H9 (cell line): ENCODE measurements at regions not wholly inside any gene's neighbourhood (a gene's known extent, or its start where the extent isn't known, plus 50 kb on each side); places are given as distances from the start of the nearest gene placed in this dataset.
A peak's percentile ranks its signal among the peaks of the same experiment; 100 is the strongest.

Experiments used
- DNase-seq: peaks from one replicate; pipeline ENCODE4 v3.0.0-alpha.2; 2017
- H2AFZ ChIP-seq: one replicate; pipeline ENCODE4 v1.6.1; 2013; ENCODE audit warnings: mild to moderate bottlenecking, low read length, control low read depth, moderate library complexity
- H2AK5ac ChIP-seq: 2 replicates; pipeline ENCODE4 v1.6.1; 2013; ENCODE audit warnings: low read length, control low read depth, mixed read lengths; ENCODE audit not compliant: insufficient read length
- H2BK120ac ChIP-seq: one replicate; pipeline ENCODE4 v1.6.1; 2013; ENCODE audit warnings: low read depth, mild to moderate bottlenecking, low read length, control low read depth, inconsistent platforms; ENCODE audit not compliant: poor library complexity, severe bottlenecking
- H2BK12ac ChIP-seq: 2 replicates; pipeline ENCODE4 v1.6.1; 2013; ENCODE audit warnings: low read length, control low read depth, mixed read lengths, low read depth; ENCODE audit not compliant: insufficient read length
- H2BK15ac ChIP-seq: 2 replicates; pipeline ENCODE4 v1.6.1; 2013; ENCODE audit warnings: low read depth, low read length, control low read depth
- H2BK20ac ChIP-seq: one replicate; pipeline ENCODE4 v1.6.1; 2013; ENCODE audit warnings: low read depth, mild to moderate bottlenecking, low read length, control low read depth, inconsistent platforms; ENCODE audit not compliant: poor library complexity, severe bottlenecking
- H2BK5ac ChIP-seq: 2 replicates; pipeline ENCODE4 v1.6.1; 2013; ENCODE audit warnings: low read length, control low read depth, mixed read lengths; ENCODE audit not compliant: insufficient read length
- H3K14ac ChIP-seq: 2 replicates; pipeline ENCODE4 v1.6.1; 2013; ENCODE audit warnings: low read length, control low read depth; ENCODE audit not compliant: insufficient read depth
- H3K18ac ChIP-seq: 2 replicates; pipeline ENCODE4 v1.6.1; 2013; ENCODE audit warnings: low read depth, mild to moderate bottlenecking, mixed read lengths, low read length, control low read depth; ENCODE audit not compliant: insufficient read length
- H3K23ac ChIP-seq: 2 replicates; pipeline ENCODE4 v1.6.1; 2013; ENCODE audit warnings: low read length, control low read depth, mixed read lengths, low read depth; ENCODE audit not compliant: insufficient read length
- H3K23me2 ChIP-seq: 2 replicates; pipeline ENCODE4 v1.6.1; 2013; ENCODE audit warnings: low read depth, mild to moderate bottlenecking, mixed read lengths, low read length, control low read depth; ENCODE audit not compliant: insufficient read length, poor library complexity, severe bottlenecking
- H3K27ac ChIP-seq: 2 replicates; pipeline ENCODE4 v1.5.1; 2013; ENCODE audit warnings: low read length, control low read depth, mixed read lengths, low read depth; ENCODE audit not compliant: insufficient read length
- H3K27me3 ChIP-seq: 2 replicates; pipeline ENCODE4 v1.6.1; 2013; ENCODE audit warnings: low read length, control low read depth, inconsistent platforms; ENCODE audit not compliant: insufficient read depth
- H3K4ac ChIP-seq: 2 replicates; pipeline ENCODE4 v1.6.1; 2013; ENCODE audit warnings: low read depth, mild to moderate bottlenecking, control low read depth, inconsistent platforms, low read length, moderate library complexity
- H3K4me1 ChIP-seq: 2 replicates; pipeline ENCODE4 v1.6.1; 2013; ENCODE audit warnings: low read length, control low read depth, inconsistent platforms; ENCODE audit not compliant: insufficient read depth
- H3K4me2 ChIP-seq: 2 replicates; pipeline ENCODE4 v1.6.1; 2013; ENCODE audit warnings: low read length, control low read depth, mixed read lengths; ENCODE audit not compliant: insufficient read length, insufficient read depth
- H3K56ac ChIP-seq: 2 replicates; pipeline ENCODE4 v1.6.1; 2013; ENCODE audit warnings: low read depth, mild to moderate bottlenecking, mixed read lengths, low read length, control low read depth; ENCODE audit not compliant: insufficient read length
- H3K79me1 ChIP-seq: 2 replicates; pipeline ENCODE4 v1.6.1; 2013; ENCODE audit warnings: low read depth, mild to moderate bottlenecking, moderate library complexity, low read length, control low read depth, inconsistent platforms; ENCODE audit not compliant: insufficient read depth, poor library complexity, severe bottlenecking
- H3K79me2 ChIP-seq: 2 replicates; pipeline ENCODE4 v1.6.1; 2013; ENCODE audit warnings: low read length, control low read depth, inconsistent platforms; ENCODE audit not compliant: insufficient read depth
- H3K9ac ChIP-seq: 2 replicates; pipeline ENCODE4 v1.6.1; 2013; ENCODE audit warnings: low read length, control low read depth, mixed read lengths; ENCODE audit not compliant: insufficient read length; ENCODE audit errors: extremely low read depth
- H3K9me3 ChIP-seq: one replicate; pipeline ENCODE4 v1.6.1; 2013; ENCODE audit warnings: low read depth, low read length, inconsistent platforms; ENCODE audit not compliant: control insufficient read depth
- H3T11ph ChIP-seq: one replicate; pipeline ENCODE4 v1.6.1; 2013; ENCODE audit warnings: mild to moderate bottlenecking, low read length, control low read depth, inconsistent platforms
- H4K20me1 ChIP-seq: one replicate; pipeline ENCODE4 v1.6.1; 2013; ENCODE audit not compliant: control insufficient read depth, insufficient read length, insufficient read depth
- H4K5ac ChIP-seq: 2 replicates; pipeline ENCODE4 v1.6.1; 2013; ENCODE audit warnings: low read depth, mild to moderate bottlenecking, mixed read lengths, low read length, control low read depth; ENCODE audit not compliant: insufficient read length
- H4K8ac ChIP-seq: replicated peaks from 2 replicates; pipeline ENCODE4 v1.6.1; 2013; ENCODE audit warnings: low read length, control low read depth, mixed read lengths, low read depth; ENCODE audit not compliant: insufficient read length
- H4K91ac ChIP-seq: 2 replicates; pipeline ENCODE4 v1.6.1; 2013; ENCODE audit warnings: low read depth, mild to moderate bottlenecking, moderate library complexity, mixed read lengths, low read length, control low read depth; ENCODE audit not compliant: insufficient read length
- H3K27ac Mint-ChIP-seq, 3 experiments: 2 replicates in 2 of 3; 3 replicates in 1 of 3; pipeline ENCODE4 v1.8.0; 2020 to 2021; ENCODE audit warnings: mixed read lengths in 3 of 3, mild to moderate bottlenecking in 1 of 3, moderate library complexity in 1 of 3
- H3K27me3 Mint-ChIP-seq: 2 replicates; pipeline ENCODE4 v1.8.0; 2021; ENCODE audit warnings: low read depth, mild to moderate bottlenecking, moderate library complexity, mixed read lengths
- H3K36me3 Mint-ChIP-seq, 3 experiments: 2 replicates in 2 of 3; 3 replicates in 1 of 3; pipeline ENCODE4 v1.8.0; 2020 to 2021; ENCODE audit warnings: low read depth in 3 of 3, mixed read lengths in 3 of 3; ENCODE audit not compliant: insufficient read depth in 1 of 3
- H3K4me1 Mint-ChIP-seq, 2 experiments: 2 replicates each; pipeline ENCODE4 v1.8.0; 2020; ENCODE audit warnings: mixed read lengths in 2 of 2
- H3K4me3 Mint-ChIP-seq, 2 experiments: 2 replicates in 1 of 2; 3 replicates in 1 of 2; pipeline ENCODE4 v1.8.0; 2020 to 2021; ENCODE audit warnings: mild to moderate bottlenecking in 2 of 2, mixed read lengths in 2 of 2, moderate library complexity in 1 of 2
- H3K9me3 Mint-ChIP-seq, 2 experiments: 2 replicates in 1 of 2; 3 replicates in 1 of 2; pipeline ENCODE4 v1.8.0; 2020; ENCODE audit warnings: mild to moderate bottlenecking in 2 of 2, mixed read lengths in 2 of 2, moderate library complexity in 1 of 2
- CTCF ChIP-seq: fragments of 200-600 bp; sonication (generic); conservative IDR thresholded peaks from 3 replicates; pipeline ENCODE4 v1.8.0; 2021; ENCODE audit warnings: antibody characterized with exemption, mild to moderate bottlenecking
- WGBS: extraction: QIAGEN DNeasy Blood & Tissue Kit; methylation state at CpG from one replicate; pipeline ENCODE4 v1.1.7; 2013; ENCODE audit warnings: missing lambda C conversion rate, low lambda C conversion rate, mixed read lengths; ENCODE audit not compliant: insufficient read length; ENCODE audit errors: extremely low coverage; 5-methylcytosine and 5-hydroxymethylcytosine counted together

DNA sequence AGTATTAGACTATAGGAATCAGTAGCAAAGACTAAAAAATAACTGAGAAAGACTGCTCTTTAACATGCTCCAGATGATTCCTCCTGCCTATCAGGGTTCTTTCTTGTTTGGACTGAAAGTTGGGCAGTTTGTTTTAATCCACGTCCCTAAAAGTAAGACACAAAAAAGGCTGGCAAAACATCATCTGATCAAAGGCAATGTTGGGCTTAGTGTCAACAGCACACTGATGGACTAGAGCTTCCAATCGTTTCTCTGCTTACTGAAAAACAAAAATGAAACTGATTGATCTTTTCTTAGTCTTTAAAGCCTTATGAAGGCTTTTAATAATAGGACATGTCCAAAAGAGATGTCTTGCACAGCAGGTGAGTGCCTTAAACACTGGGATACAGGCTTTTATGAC is 1567.9 kb upstream of the PRR20A start:
- H3K36me3 Mint-ChIP-seq: peaks cover 21 to 38% (median 30%) of the 10 kb centered on the region in 3 experiments
- no peak overlapping the region for H3K4me2 ChIP-seq
- H3K56ac ChIP-seq: no peak overlapping the region
- peak; percentile 33 for DNase-seq
- H4K5ac ChIP-seq: no peak overlapping the region
- H3K4me3 Mint-ChIP-seq: no peak overlapping the region
- no peaks in the 10 kb centered on the region for H3K9me3 Mint-ChIP-seq
- H3K9ac ChIP-seq: no peak overlapping the region
- no peak overlapping the region for H3K18ac ChIP-seq
- H3K4me1 Mint-ChIP-seq: peaks cover 54 to 57% of the 10 kb centered on the region in 2 experiments
- no peak overlapping the region for H2BK5ac ChIP-seq
- no peak overlapping the region for H3K27ac ChIP-seq
- H3K27me3 Mint-ChIP-seq: peaks cover under 1% of the 10 kb centered on the region
- no peaks in the 10 kb centered on the region for H3K9me3 ChIP-seq
- no peak overlapping the region for H3K4ac ChIP-seq
- no peak overlapping the region for H2BK15ac ChIP-seq
- H4K91ac ChIP-seq: no peak overlapping the region
- peaks cover under 1% of the 10 kb centered on the region for H4K20me1 ChIP-seq
- WGBS: no CpG with 5 or more reads among the region's 2 CpGs
- H3K79me1 ChIP-seq: no peaks in the 10 kb centered on the region
- no peak overlapping the region for H2BK20ac ChIP-seq
- H3K27ac Mint-ChIP-seq: peak overlapping the region in 1 of 3 experiments; percentile 90; a peak in 2 of 7 replicates
- H2AFZ ChIP-seq: no peak overlapping the region
- H3K14ac ChIP-seq: no peak overlapping the region
- H3K23me2 ChIP-seq: peaks cover 8% of the 10 kb centered on the region
- H3K4me1 ChIP-seq: no peaks in the 10 kb centered on the region
- TF ChIP-seq CTCF: no peak
- H3K23ac ChIP-seq: no peak overlapping the region
- H4K8ac ChIP-seq: no peak overlapping the region
- H2BK120ac ChIP-seq: no peak overlapping the region
- no peak overlapping the region for H2BK12ac ChIP-seq
- peaks cover 15% of the 10 kb centered on the region; the same call in 1 of the 2 replicates for H3K79me2 ChIP-seq
- H3K27me3 ChIP-seq: no peaks in the 10 kb centered on the region
- no peak overlapping the region for H2AK5ac ChIP-seq
- H3T11ph ChIP-seq: no peak overlapping the region
